Hematopoietic multipotent progenitor cell treated with erythropoietin and hydrocortisone succinate and interleukin-3 and kit ligand, for 4 days (in vitro differentiated cells): ENCODE measurements at regions not wholly inside any gene's neighbourhood (a gene's known extent, or its start where the extent isn't known, plus 50 kb on each side); places are given as distances from the start of the nearest gene placed in this dataset.
"Not testable (repeated sequence)": the region's sequence is repeated elsewhere in the genome, so short reads cannot be mapped to it uniquely, and the experiment has no call there.

Experiments
- DNase-seq: peaks from one replicate; pipeline ENCODE4 v3.0.0-alpha.2; 2015

- no peak for DNase-seq
Measured at GRCh38 chrX:129361576-129361975, 161.7 kb downstream of the SMARCA1 start.

GRCh38 chrX:129360175-129360574 is 163.1 kb downstream of the SMARCA1 start:
- DNase-seq, result peak; percentile 74

GRCh38 chrX:129359269-129359668 is 164.0 kb downstream of the SMARCA1 start:
- DNase-seq, result peak; percentile 41

GRCh38 chrX:129357428-129357827 is 165.9 kb downstream of the SMARCA1 start:
- DNase-seq, result not testable (repeated sequence)

GRCh38 chrX:129347291-129347690 is 176.0 kb downstream of the SMARCA1 start:
- no peak for DNase-seq

- DNase-seq, result no peak
Measured at GRCh38 chrX:129346574-129346973, 176.7 kb downstream of the SMARCA1 start.

GRCh38 chrX:129337264-129337663 is 186.0 kb downstream of the SMARCA1 start:
- DNase-seq, result not testable (repeated sequence)

GRCh38 chrX:129323115-129323514 is 200.2 kb downstream of the SMARCA1 start:
- peak; percentile 32 for DNase-seq

GRCh38 chrX:129318375-129318774 is 204.9 kb downstream of the SMARCA1 start:
- DNase-seq, result peak; percentile 55

- DNase-seq, result no peak
Measured at GRCh38 chrX:129316461-129316860, 206.8 kb downstream of the SMARCA1 start.

- DNase-seq, result no peak
Measured at GRCh38 chrX:129310000-129310399, 213.3 kb downstream of the SMARCA1 start.

- DNase-seq, result no peak
Measured at GRCh38 chrX:129262912-129263311, 260.4 kb downstream of the SMARCA1 start.

- not testable (repeated sequence) for DNase-seq
Measured at GRCh38 chrX:129255516-129255915, 267.8 kb downstream of the SMARCA1 start.

GRCh38 chrX:129249563-129249962 is 273.7 kb downstream of the SMARCA1 start:
- DNase-seq, result no peak

- no peak for DNase-seq
Measured at GRCh38 chrX:129247642-129248041, 275.6 kb downstream of the SMARCA1 start.

GRCh38 chrX:129239371-129239770 is 283.9 kb downstream of the SMARCA1 start:
- no peak for DNase-seq

GRCh38 chrX:129238011-129238410 is 285.3 kb downstream of the SMARCA1 start:
- DNase-seq, result no peak

GRCh38 chrX:129235903-129236302 is 287.4 kb downstream of the SMARCA1 start:
- DNase-seq, result no peak

- no peak for DNase-seq
Measured at GRCh38 chrX:129233786-129234185, 289.5 kb downstream of the SMARCA1 start.

GRCh38 chrX:129230850-129231512 is 292.3 kb downstream of the SMARCA1 start:
- DNase-seq, result no peak

GRCh38 chrX:129230168-129230567 is 293.1 kb downstream of the SMARCA1 start:
- no peak for DNase-seq

GRCh38 chrX:129227366-129227765 is 295.9 kb downstream of the SMARCA1 start:
- DNase-seq, result no peak

GRCh38 chrX:129193357-129193756 is 329.9 kb downstream of the SMARCA1 start:
- DNase-seq, result no peak

- no peak for DNase-seq
Measured at GRCh38 chrX:129188231-129188630, 335.1 kb downstream of the SMARCA1 start.

- DNase-seq, result no peak
Measured at GRCh38 chrX:129176710-129177109, 346.6 kb downstream of the SMARCA1 start.
